ENCODE measurements at regions not wholly inside any gene's neighbourhood (a gene's known extent, or its start where the extent isn't known, plus 50 kb on each side); places are given as distances from the start of the nearest gene placed in this dataset.
A peak's percentile ranks its signal among the peaks of the same experiment; 100 is the strongest.

DNA sequence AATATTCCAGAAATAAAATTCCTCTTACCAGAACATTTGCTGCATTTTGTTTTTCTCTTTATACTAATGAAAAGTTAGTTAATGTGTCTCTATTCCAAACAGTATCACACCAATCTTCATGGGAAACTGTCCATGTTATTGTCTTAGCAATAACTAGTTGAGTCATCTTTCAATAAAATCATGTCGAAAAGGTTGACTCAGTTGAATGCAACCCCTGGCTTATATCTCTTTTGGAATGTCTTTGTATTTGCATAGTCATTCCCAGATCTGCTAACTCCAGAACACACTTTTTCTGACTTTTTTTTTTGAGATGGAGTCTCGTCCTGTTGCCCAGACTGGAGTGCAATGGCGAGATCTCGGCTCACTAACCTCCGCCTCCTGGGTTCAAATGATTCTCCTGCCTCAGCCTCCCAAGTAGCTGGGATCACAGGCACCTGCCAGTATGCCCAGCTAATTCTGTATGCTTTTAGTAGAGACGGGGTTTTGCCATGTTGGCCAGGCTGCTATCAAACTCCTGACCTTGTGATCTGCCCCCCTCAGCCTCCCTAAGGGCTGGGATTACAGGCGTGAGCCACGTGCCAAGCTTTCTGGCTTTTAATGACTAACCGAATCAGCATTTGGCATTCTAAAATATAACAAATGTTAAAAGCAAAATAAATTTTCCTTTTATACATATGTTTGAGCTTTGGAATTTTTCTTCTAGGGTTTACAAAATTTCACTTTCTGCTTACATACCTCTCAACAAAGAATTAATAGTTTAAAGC lies 133.2 kb upstream of the GULP1 start:
- Histone ChIP-seq H3K9me3 (ENCODE audit: control insufficient read depth, low read length) (no peaks in the 10 kb centered on the region), H3K4me3 (ENCODE audit: extremely low read depth, insufficient read depth, low read length, poor library complexity, severe bottlenecking) (no peak overlapping the region), H3K4me1 (ENCODE audit: control insufficient read depth, insufficient read depth, low read length, poor library complexity, severe bottlenecking) (no peaks in the 10 kb centered on the region), H3K27ac (ENCODE audit: low read depth, low read length, severe bottlenecking) (no peak overlapping the region), H3K36me3 (ENCODE audit: control insufficient read depth, insufficient read depth, low read length) (no peaks in the 10 kb centered on the region)
- WGBS, 2 experiments (ENCODE audit: insufficient coverage in 2 of 2), result 92 to 94% methylated on average over 5 of the region's 9 CpGs

DNA sequence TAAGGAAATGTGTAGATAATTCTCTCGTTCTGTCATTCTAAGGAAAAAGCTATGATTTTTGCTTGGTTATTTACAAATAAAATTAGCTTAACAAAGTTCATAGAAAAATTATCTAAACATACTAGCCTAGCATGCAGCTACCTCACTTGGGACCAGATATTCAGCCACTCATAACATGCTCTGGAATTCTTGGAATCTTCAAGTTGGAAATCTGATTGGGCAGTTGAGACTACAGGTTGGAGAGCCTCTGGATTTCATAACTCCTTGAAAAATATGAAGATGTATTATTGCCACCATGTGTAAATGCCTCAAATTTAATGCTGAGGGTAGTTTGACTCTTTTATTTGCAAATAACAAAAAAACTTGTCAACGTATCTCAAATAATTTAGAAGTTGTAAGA lies 132.2 kb upstream of the GULP1 start:
- no CpG with 5 or more reads among the region's 2 CpGs for WGBS, 2 experiments (ENCODE audit: insufficient coverage in 2 of 2)
- no peaks in the 10 kb centered on the region for H3K4me1 ChIP-seq (ENCODE audit: control insufficient read depth, insufficient read depth, low read length, poor library complexity, severe bottlenecking)
- no peaks in the 10 kb centered on the region for H3K36me3 ChIP-seq (ENCODE audit: control insufficient read depth, insufficient read depth, low read length)
- H3K9me3 ChIP-seq (ENCODE audit: control insufficient read depth, low read length), result no peaks in the 10 kb centered on the region
- no peak overlapping the region for H3K27ac ChIP-seq (ENCODE audit: low read depth, low read length, severe bottlenecking)
- no peak overlapping the region for H3K4me3 ChIP-seq (ENCODE audit: extremely low read depth, insufficient read depth, low read length, poor library complexity, severe bottlenecking)

DNA sequence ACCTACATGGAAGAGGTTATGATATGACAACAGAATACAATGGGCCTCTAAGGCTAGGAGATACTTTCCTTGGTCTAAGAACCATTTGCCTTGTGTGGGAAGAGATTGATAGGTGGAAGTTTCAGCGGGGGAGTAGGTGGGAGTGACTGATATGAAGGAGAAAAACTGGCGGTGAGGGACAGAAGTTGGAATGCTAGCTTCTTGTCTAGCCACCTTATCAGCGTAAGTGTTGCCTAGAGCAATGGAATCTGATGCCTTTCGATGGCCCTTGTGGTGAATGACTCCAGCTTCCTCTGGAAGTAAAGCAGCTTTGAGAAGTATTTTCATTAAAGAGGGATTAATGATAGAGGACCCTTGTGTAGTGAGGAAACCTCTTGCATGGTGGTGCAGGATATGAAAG lies 121.3 kb upstream of the GULP1 start:
- WGBS, 2 experiments (ENCODE audit: insufficient coverage in 2 of 2), result 91 to 93% methylated on average over 4 of the region's 4 CpGs
- Histone ChIP-seq H3K36me3 (ENCODE audit: control insufficient read depth, insufficient read depth, low read length) (no peaks in the 10 kb centered on the region), H3K4me1 (ENCODE audit: control insufficient read depth, insufficient read depth, low read length, poor library complexity, severe bottlenecking) (no peaks in the 10 kb centered on the region), H3K27ac (ENCODE audit: low read depth, low read length, severe bottlenecking) (no peak overlapping the region), H3K9me3 (ENCODE audit: control insufficient read depth, low read length) (no peaks in the 10 kb centered on the region), H3K4me3 (ENCODE audit: extremely low read depth, insufficient read depth, low read length, poor library complexity, severe bottlenecking) (no peak overlapping the region)

GRCh38 chr2:188176620-188177019 lies 115.1 kb upstream of the GULP1 start:
- H3K9me3 ChIP-seq (ENCODE audit: control insufficient read depth, low read length), result no peaks in the 10 kb centered on the region
- H3K4me1 ChIP-seq (ENCODE audit: control insufficient read depth, insufficient read depth, low read length, poor library complexity, severe bottlenecking), result no peaks in the 10 kb centered on the region
- no peak overlapping the region for H3K27ac ChIP-seq (ENCODE audit: low read depth, low read length, severe bottlenecking)
- no peaks in the 10 kb centered on the region for H3K36me3 ChIP-seq (ENCODE audit: control insufficient read depth, insufficient read depth, low read length)
- no peak overlapping the region for H3K4me3 ChIP-seq (ENCODE audit: extremely low read depth, insufficient read depth, low read length, poor library complexity, severe bottlenecking)

DNA sequence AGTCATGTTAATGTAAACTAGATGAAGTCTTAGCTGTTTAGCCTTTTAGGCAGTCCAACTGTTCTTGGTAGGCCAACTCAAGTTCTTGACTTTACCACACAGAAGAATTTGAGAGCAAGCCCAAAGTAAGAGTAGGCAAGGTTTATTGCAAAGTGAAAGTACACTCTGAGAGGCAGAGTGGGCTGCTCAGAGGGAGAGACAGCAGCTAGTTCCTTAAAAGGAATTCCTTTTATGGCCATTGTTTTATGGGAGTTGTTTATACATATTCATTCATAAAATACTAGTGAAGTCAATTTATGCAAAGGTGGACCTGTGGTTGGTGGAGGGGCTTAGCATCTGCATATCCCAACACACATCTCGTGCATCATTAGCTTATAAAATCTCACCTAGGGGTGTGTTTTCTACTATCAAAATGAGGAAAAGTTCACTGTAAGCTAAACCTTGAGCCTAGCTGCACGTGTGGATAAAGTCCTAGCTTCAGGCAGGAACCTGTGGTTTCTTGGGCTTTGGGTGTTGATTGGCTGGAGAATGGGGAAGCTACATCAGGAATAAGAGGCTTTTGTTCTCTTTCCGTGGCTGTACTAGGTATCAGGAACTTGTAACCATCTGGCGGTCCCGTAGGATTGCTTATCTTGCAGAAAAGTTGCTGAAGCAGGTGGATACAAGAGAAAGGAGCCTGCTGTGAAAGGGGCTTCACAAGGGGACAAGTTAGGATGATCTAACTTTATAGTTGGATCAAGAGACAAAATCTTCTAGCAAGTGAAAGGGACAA lies 110.4 kb upstream of the GULP1 start:
- Histone ChIP-seq H3K36me3 (ENCODE audit: control insufficient read depth, insufficient read depth, low read length) (no peaks in the 10 kb centered on the region), H3K4me1 (ENCODE audit: control insufficient read depth, insufficient read depth, low read length, poor library complexity, severe bottlenecking) (no peaks in the 10 kb centered on the region), H3K9me3 (ENCODE audit: control insufficient read depth, low read length) (no peaks in the 10 kb centered on the region), H3K27ac (ENCODE audit: low read depth, low read length, severe bottlenecking) (no peak overlapping the region), H3K4me3 (ENCODE audit: extremely low read depth, insufficient read depth, low read length, poor library complexity, severe bottlenecking) (no peak overlapping the region)
- WGBS, 2 experiments (ENCODE audit: insufficient coverage in 2 of 2), result 44 to 49% methylated on average over 4 of the region's 5 CpGs

GRCh38 chr2:188181884-188182283 lies 109.8 kb upstream of the GULP1 start:
- Histone ChIP-seq H3K9me3 (ENCODE audit: control insufficient read depth, low read length) (no peaks in the 10 kb centered on the region), H3K27ac (ENCODE audit: low read depth, low read length, severe bottlenecking) (no peak overlapping the region), H3K4me1 (ENCODE audit: control insufficient read depth, insufficient read depth, low read length, poor library complexity, severe bottlenecking) (no peaks in the 10 kb centered on the region), H3K36me3 (ENCODE audit: control insufficient read depth, insufficient read depth, low read length) (no peaks in the 10 kb centered on the region), H3K4me3 (ENCODE audit: extremely low read depth, insufficient read depth, low read length, poor library complexity, severe bottlenecking) (no peak overlapping the region)
- WGBS, 2 experiments (ENCODE audit: insufficient coverage in 2 of 2), result 40% methylated on average over 1 of the region's 1 CpG; no CpG with 5 or more reads in 1 of the 2 experiments

GRCh38 chr2:188187726-188188125 lies 103.9 kb upstream of the GULP1 start:
- Histone ChIP-seq H3K4me1 (ENCODE audit: control insufficient read depth, insufficient read depth, low read length, poor library complexity, severe bottlenecking) (no peaks in the 10 kb centered on the region), H3K9me3 (ENCODE audit: control insufficient read depth, low read length) (no peaks in the 10 kb centered on the region), H3K4me3 (ENCODE audit: extremely low read depth, insufficient read depth, low read length, poor library complexity, severe bottlenecking) (no peak overlapping the region), H3K36me3 (ENCODE audit: control insufficient read depth, insufficient read depth, low read length) (no peaks in the 10 kb centered on the region), H3K27ac (ENCODE audit: low read depth, low read length, severe bottlenecking) (no peak overlapping the region)

DNA sequence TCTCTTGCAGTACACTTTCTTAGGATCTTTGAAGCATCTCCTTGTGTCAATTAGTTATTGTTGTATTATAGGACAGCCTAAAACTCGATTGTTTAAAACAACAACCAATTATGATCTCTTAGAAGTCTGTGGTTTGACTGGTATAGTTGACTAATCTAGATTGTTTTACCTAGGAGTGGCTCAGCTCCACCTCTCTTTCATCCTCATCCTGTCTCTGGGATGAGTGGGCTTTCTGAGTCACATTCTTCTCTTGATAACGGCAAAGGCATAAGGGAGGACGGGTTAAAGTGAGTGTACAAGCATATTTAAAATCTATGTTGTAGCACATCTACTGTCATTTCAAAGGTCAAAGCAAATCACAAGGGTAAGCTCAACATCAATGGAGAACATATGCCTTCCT lies 102.3 kb upstream of the GULP1 start:
- no peak overlapping the region for H3K4me3 ChIP-seq (ENCODE audit: extremely low read depth, insufficient read depth, low read length, poor library complexity, severe bottlenecking)
- WGBS, 2 experiments (ENCODE audit: insufficient coverage in 2 of 2), result no CpG with 5 or more reads among the region's 3 CpGs

GRCh38 chr2:188193230-188193629 lies 98.4 kb upstream of the GULP1 start:
- Histone ChIP-seq H3K4me1 (ENCODE audit: control insufficient read depth, insufficient read depth, low read length, poor library complexity, severe bottlenecking) (no peaks in the 10 kb centered on the region), H3K36me3 (ENCODE audit: control insufficient read depth, insufficient read depth, low read length) (no peaks in the 10 kb centered on the region), H3K9me3 (ENCODE audit: control insufficient read depth, low read length) (no peaks in the 10 kb centered on the region), H3K27ac (ENCODE audit: low read depth, low read length, severe bottlenecking) (no peak overlapping the region), H3K4me3 (ENCODE audit: extremely low read depth, insufficient read depth, low read length, poor library complexity, severe bottlenecking) (no peak overlapping the region)
- no CpG with 5 or more reads among the region's 1 CpG for WGBS, 2 experiments (ENCODE audit: insufficient coverage in 2 of 2)

More for the DNA sequence above, 102.3 kb upstream of the GULP1 start:
- Histone ChIP-seq H3K9me3 (ENCODE audit: control insufficient read depth, low read length) (no peaks in the 10 kb centered on the region), H3K27ac (ENCODE audit: low read depth, low read length, severe bottlenecking) (no peak overlapping the region), H3K36me3 (ENCODE audit: control insufficient read depth, insufficient read depth, low read length) (no peaks in the 10 kb centered on the region), H3K4me1 (ENCODE audit: control insufficient read depth, insufficient read depth, low read length, poor library complexity, severe bottlenecking) (no peaks in the 10 kb centered on the region)

DNA sequence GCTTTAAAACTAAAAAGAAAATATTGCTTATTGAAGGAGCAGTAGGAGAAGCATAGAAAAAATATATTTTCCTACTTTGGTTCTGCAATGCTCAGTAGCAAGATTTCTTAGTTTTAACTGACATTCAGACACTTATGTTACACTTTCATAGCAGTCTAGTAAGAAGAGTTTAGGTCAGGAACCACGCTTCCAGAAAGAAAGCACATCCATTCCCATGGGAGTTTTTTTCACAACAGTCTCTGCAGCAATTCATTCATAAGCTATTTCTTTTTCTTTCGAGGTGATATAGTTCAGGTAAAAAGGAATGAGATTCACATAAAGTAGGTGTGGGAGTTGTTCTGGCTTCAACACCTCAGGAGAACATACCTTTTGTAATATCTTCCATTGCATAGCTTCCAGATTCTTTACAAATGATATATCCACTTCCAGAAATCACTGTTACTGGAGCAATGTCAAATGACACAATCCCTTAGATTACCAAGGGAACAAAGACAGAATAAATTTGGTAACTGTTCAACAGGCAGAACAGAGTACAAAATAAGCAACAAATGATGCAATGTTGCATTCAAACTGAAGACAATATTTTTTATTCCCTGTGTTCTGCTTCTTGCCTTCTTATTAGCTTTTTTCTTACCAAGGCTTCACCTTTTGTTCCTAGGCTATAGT lies 95.2 kb upstream of the GULP1 start:
- Histone ChIP-seq H3K4me1 (ENCODE audit: control insufficient read depth, insufficient read depth, low read length, poor library complexity, severe bottlenecking) (peaks cover 14% of the 10 kb centered on the region), H3K27ac (ENCODE audit: low read depth, low read length, severe bottlenecking) (no peak overlapping the region), H3K9me3 (ENCODE audit: control insufficient read depth, low read length) (no peaks in the 10 kb centered on the region), H3K36me3 (ENCODE audit: control insufficient read depth, insufficient read depth, low read length) (no peaks in the 10 kb centered on the region), H3K4me3 (ENCODE audit: extremely low read depth, insufficient read depth, low read length, poor library complexity, severe bottlenecking) (no peak overlapping the region)
- no CpG with 5 or more reads among the region's 2 CpGs for WGBS, 2 experiments (ENCODE audit: insufficient coverage in 2 of 2)

DNA sequence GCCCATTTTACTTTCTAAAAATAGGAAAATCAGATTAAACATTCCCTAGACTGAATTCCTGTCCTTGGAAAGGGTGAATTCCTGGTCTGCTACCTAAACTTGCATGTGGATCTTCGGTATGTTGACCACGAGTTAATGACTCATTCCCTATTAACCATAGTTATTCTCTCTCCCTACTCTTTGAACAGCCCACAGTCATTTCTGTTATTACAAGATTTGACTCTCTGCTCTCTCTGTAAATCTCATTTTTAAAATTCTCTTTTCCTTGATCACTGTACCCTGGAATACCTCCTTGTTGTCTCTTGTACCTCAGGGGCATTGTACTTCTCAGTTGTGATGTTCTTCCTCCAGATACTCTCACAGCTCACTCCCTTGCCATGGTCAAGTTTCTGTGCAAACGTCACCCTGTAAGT lies 92.0 kb upstream of the GULP1 start:
- Histone ChIP-seq H3K4me1 (ENCODE audit: control insufficient read depth, insufficient read depth, low read length, poor library complexity, severe bottlenecking) (peaks cover 14% of the 10 kb centered on the region), H3K36me3 (ENCODE audit: control insufficient read depth, insufficient read depth, low read length) (no peaks in the 10 kb centered on the region), H3K4me3 (ENCODE audit: extremely low read depth, insufficient read depth, low read length, poor library complexity, severe bottlenecking) (no peak overlapping the region), H3K27ac (ENCODE audit: low read depth, low read length, severe bottlenecking) (peak overlapping the region; percentile 72), H3K9me3 (ENCODE audit: control insufficient read depth, low read length) (no peaks in the 10 kb centered on the region)
- WGBS, 2 experiments (ENCODE audit: insufficient coverage in 2 of 2), result 61 to 83% methylated on average over 2 of the region's 3 CpGs

Data from mesodermal cell (in vitro differentiated cells).